ENCODE measurements at regions not wholly inside any gene's neighbourhood (a gene's known extent, or its start where the extent isn't known, plus 50 kb on each side); places are given as distances from the start of the nearest gene placed in this dataset.

DNA sequence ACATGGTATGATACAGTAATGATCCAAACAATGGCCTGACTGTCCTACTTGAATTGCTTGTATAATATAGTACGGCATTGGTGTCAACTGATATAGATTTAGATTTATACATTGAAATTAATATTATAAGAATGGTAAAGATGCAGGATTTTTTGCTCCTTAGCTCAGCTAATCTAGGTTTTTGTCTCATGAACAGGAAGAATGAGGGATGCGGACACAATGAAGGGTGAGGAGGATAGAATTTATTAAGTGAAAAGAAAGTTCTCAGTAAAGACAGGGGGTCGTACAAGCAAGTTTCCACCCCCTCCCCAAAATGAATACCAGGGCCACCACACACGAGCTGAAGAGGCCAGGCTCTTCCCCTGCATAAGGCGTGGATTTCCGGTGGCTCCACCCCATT is 96.1 kb downstream of the KCNA5 start:
- Histone ChIP-seq H3K4me3 (no peak overlapping the region), H3K27me3 (no peaks in the 10 kb centered on the region), H3K9me3 (no peaks in the 10 kb centered on the region), H3K27ac (no peak overlapping the region), H3K4me1 (no peaks in the 10 kb centered on the region), H3K36me3 (no peaks in the 10 kb centered on the region)
- TF ChIP-seq CTCF (IDR thresholded peaks at IDR 0.05) = no peak
- TF ChIP-seq POLR2A (IDR thresholded peaks at IDR 0.05) = no peak
- intact Hi-C loops (cut with DNase I; ENCODE audit: low total_unique reads) = no loop called here
- no peak for DNase-seq

- H3K27me3 ChIP-seq = no peaks in the 10 kb centered on the region
- H3K9me3 ChIP-seq = no peaks in the 10 kb centered on the region
- no peak for DNase-seq
- intact Hi-C loops (cut with DNase I; ENCODE audit: low total_unique reads) = no loop called here
- H3K4me1 ChIP-seq = no peaks in the 10 kb centered on the region
- H3K27ac ChIP-seq = no peak overlapping the region
- TF ChIP-seq CTCF (IDR thresholded peaks at IDR 0.05) = no peak
- no peaks in the 10 kb centered on the region for H3K36me3 ChIP-seq
- no peak overlapping the region for H3K4me3 ChIP-seq
These were observed 96.5 kb downstream of the KCNA5 start for GRCh38 chr12:5140190-5140589.

DNA sequence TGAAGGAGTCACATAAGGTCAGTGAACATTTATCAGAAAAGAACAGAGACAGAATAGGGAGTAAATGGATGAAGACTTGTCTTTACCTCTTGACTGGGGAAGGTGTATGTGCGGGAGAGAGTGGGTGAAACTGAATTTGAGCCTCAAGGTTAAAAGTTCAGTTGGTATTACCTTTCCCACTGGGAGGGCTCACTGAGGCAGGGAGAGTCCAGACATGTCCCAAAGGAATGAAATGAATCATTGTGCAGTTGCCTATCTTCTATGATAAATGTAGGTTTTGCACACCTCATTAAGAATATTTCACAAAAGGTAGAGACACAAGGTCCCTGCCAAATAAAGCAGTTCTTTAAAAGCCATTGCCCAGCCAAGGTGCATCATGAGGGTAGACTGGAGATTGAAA is 105.2 kb downstream of the KCNA5 start:
- no peak overlapping the region for H3K27ac ChIP-seq
- H3K36me3 ChIP-seq = no peaks in the 10 kb centered on the region
- DNase-seq = no peak
- intact Hi-C loops (cut with DNase I; ENCODE audit: low total_unique reads) = no loop called here
- H3K4me3 ChIP-seq = no peak overlapping the region
- TF ChIP-seq POLR2A (IDR thresholded peaks at IDR 0.05) = no peak
- no peak for TF ChIP-seq CTCF (IDR thresholded peaks at IDR 0.05)
- H3K9me3 ChIP-seq = no peaks in the 10 kb centered on the region
- no peaks in the 10 kb centered on the region for H3K27me3 ChIP-seq
- H3K4me1 ChIP-seq = no peaks in the 10 kb centered on the region

DNA sequence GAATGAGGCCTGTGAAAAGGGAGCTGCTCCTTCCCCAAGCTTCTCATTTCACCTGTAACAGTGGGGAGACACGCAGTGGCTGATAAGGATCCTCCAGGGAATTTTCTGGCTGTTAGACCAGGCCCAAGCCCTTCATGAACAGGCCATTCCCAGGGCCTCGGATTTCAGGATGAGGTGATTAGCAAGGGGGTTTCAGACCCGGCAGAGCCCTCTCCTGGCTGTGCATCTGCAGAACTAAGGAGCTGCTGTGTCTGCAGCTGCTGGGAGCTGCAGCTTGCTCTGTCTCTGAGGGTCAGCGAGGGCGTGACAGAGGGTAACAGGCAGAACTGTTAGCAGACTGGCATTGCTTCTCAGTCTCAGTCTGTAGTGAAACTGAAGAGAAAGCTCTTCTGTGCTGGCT is 110.4 kb downstream of the KCNA5 start:
- no peak for DNase-seq
- intact Hi-C loops (cut with DNase I; ENCODE audit: low total_unique reads) = no loop called here
- no peak overlapping the region for H3K27ac ChIP-seq
- no peaks in the 10 kb centered on the region for H3K27me3 ChIP-seq
- TF ChIP-seq CTCF (IDR thresholded peaks at IDR 0.05) (no peak), POLR2A (IDR thresholded peaks at IDR 0.05) (no peak)
- H3K4me3 ChIP-seq = no peak overlapping the region
- H3K9me3 ChIP-seq = no peaks in the 10 kb centered on the region
- H3K36me3 ChIP-seq = no peaks in the 10 kb centered on the region
- no peaks in the 10 kb centered on the region for H3K4me1 ChIP-seq

DNA sequence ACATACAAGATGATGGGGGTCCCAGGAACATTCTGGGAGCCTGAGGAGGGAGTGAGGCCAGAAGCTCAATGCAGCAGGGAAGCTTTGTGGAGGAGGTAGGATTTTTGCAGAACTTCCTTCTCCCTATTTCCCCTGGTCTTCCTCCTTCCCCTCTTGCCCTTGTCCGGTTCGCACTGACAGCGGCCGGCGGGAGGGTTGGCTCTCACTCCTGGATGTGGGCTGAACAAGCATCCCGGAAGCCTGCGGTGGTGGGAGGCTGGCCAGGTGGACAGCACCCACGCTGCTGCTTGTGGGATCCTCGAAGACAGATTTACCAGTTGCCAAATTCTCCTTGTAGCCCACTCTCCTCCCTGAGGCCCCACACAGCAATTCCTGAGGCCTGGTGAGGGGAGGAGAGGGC is 112.2 kb downstream of the KCNA5 start:
- H3K27ac ChIP-seq = no peak overlapping the region
- no peak for DNase-seq
- no peak overlapping the region for H3K4me3 ChIP-seq
- intact Hi-C loops (cut with DNase I; ENCODE audit: low total_unique reads) = no loop called here
- H3K27me3 ChIP-seq = no peaks in the 10 kb centered on the region
- TF ChIP-seq CTCF (IDR thresholded peaks at IDR 0.05) = no peak
- TF ChIP-seq POLR2A (IDR thresholded peaks at IDR 0.05) = no peak
- H3K4me1 ChIP-seq = no peaks in the 10 kb centered on the region
- H3K36me3 ChIP-seq = no peaks in the 10 kb centered on the region
- no peaks in the 10 kb centered on the region for H3K9me3 ChIP-seq
